Spleen (tissue), 11 donors: ENCODE measurements at regions not wholly inside any gene's neighbourhood (a gene's known extent, or its start where the extent isn't known, plus 50 kb on each side); places are given as distances from the start of the nearest gene placed in this dataset.

Experiments used
- DNase-seq: peaks from one replicate; pipeline ENCODE4 v3.0.0-alpha.2; 2020
- H3K27ac ChIP-seq, 8 donors: fragments of 200-600 bp; sonication (generic) in 7 of 8; 1 replicate in 4 of 8; 2 replicates in 4 of 8; pipeline versions ENCODE4 v1.5.0 to v1.8.0; 2016 to 2021; ENCODE audit warnings: inconsistent platforms in 4 of 8, mild to moderate bottlenecking in 4 of 8, moderate library complexity in 1 of 8
- H3K27me3 ChIP-seq, 7 donors: fragments of 200-600 bp; sonication (generic) in 6 of 7; replicated peaks in 1 of 7; 1 replicate in 4 of 7; 2 replicates in 3 of 7; pipeline versions ENCODE4 v1.5.0 to v1.8.0; 2016 to 2021; ENCODE audit warnings: inconsistent platforms in 3 of 7, mild to moderate bottlenecking in 1 of 7
- H3K36me3 ChIP-seq, 6 donors: fragments of 200-600 bp; sonication (generic) in 5 of 6; 1 replicate in 4 of 6; 2 replicates in 2 of 6; pipeline versions ENCODE4 v1.5.0 to v1.8.0; 2016 to 2021; ENCODE audit warnings: inconsistent platforms in 2 of 6
- H3K4me1 ChIP-seq, 6 donors: fragments of 200-600 bp; sonication (generic) in 5 of 6; 1 replicate in 3 of 6; 2 replicates in 3 of 6; pipeline versions ENCODE4 v1.5.0 to v1.8.0; 2016 to 2021; ENCODE audit warnings: inconsistent platforms in 3 of 6
- H3K4me3 ChIP-seq, 8 donors: fragments of 200-600 bp; sonication (generic) in 7 of 8; 1 replicate in 4 of 8; 2 replicates in 4 of 8; pipeline versions ENCODE4 v1.5.0 to v1.8.0; 2016 to 2021; ENCODE audit warnings: inconsistent platforms in 4 of 8, mild to moderate bottlenecking in 4 of 8, moderate library complexity in 2 of 8
- H3K9me3 ChIP-seq, 8 donors: fragments of 200-600 bp; sonication (generic) in 7 of 8; 1 replicate in 4 of 8; 2 replicates in 4 of 8; pipeline versions ENCODE4 v1.5.0 to v1.8.0; 2016 to 2021; ENCODE audit warnings: inconsistent platforms in 4 of 8
- CTCF ChIP-seq, 11 experiments: fragments of 200-600 bp in 7 of 11; fragments of 450-650 bp in 4 of 11; sonication (generic) in 4 of 11; IDR thresholded peaks in 8 of 11; conservative IDR thresholded peaks in 3 of 11; 1 replicate in 7 of 11; 2 replicates in 4 of 11; pipeline versions ENCODE4 v1.4.0 to v1.8.0; 2016 to 2021; ENCODE audit warnings: antibody characterized with exemption in 11 of 11, inconsistent platforms in 4 of 11, mild to moderate bottlenecking in 1 of 11
- POLR2A ChIP-seq, 3 donors: fragments of 450-650 bp; IDR thresholded peaks; one replicate each; pipeline ENCODE4 v1.5.1; 2017; ENCODE audit warnings: antibody characterized with exemption in 3 of 3, mild to moderate bottlenecking in 1 of 3
- POLR2AphosphoS5 ChIP-seq, 3 donors: sonication (generic); formaldehyde crosslinking; IDR thresholded peaks; one replicate each; pipeline ENCODE4 v1.5.1; 2017; ENCODE audit warnings: antibody characterized with exemption in 3 of 3
- WGBS, 5 donors: extraction: QIAGEN DNeasy Blood & Tissue Kit in 3 of 5; methylation state at CpG; one replicate each; pipeline versions ENCODE4 v1.1.5 to v1.1.7; 2013 to 2018; 5-methylcytosine and 5-hydroxymethylcytosine counted together
- intact Hi-C: fragments of 100-400 bp; cut with DNase I; formaldehyde crosslinking; loops from one replicate; pipeline ENCODE4 v1.15.0; 2023; ENCODE audit warnings: low total_unique reads
- donor health status: healthy with polysubstance abuse.
- donor health status: DM: no; HTN: no; CAD: no; lungs with moderate emphysema.
- donor health status: DM: no; HTN: no; CAD: no.
- donor health status: Bipolar disorder and iron deficiency.
- donor health status: healthy.
- donor health status: DM: no; HTN: no; CAD: no.
- donor health status: DM: yes; HTN: yes; CAD: no.

GRCh38 chr1:177569476-177569875 is 398.7 kb downstream of the BRINP2 start:
- DNase-seq: no peak
- WGBS, 5 donors: 78 to 89% (median 85%) methylated on average over 3 of the region's 3 CpGs
- no peak overlapping the region for H3K4me3 ChIP-seq
- H3K4me1 ChIP-seq: no peaks in the 10 kb centered on the region
- H3K9me3 ChIP-seq: no peaks in the 10 kb centered on the region
- no peak for TF ChIP-seq CTCF (IDR thresholded peaks at IDR 0.05 in 8 of 11, conservative IDR thresholded peaks at IDR 0.05 in 3 of 11)
- TF ChIP-seq POLR2AphosphoS5 (IDR thresholded peaks at IDR 0.05): no peak
- no peak for TF ChIP-seq POLR2A (IDR thresholded peaks at IDR 0.05)
- H3K36me3 ChIP-seq: no peaks in the 10 kb centered on the region
- H3K27ac ChIP-seq: no peak overlapping the region
- intact Hi-C loops: no loop called here
- H3K27me3 ChIP-seq: no peaks in the 10 kb centered on the region

- no peaks in the 10 kb centered on the region for H3K9me3 ChIP-seq
- intact Hi-C loops: no loop called here
- no peaks in the 10 kb centered on the region for H3K27me3 ChIP-seq
- WGBS, 5 donors: 75 to 88% (median 83%) methylated on average over 4 of the region's 4 CpGs
- no peak overlapping the region for H3K27ac ChIP-seq
- H3K4me1 ChIP-seq: no peaks in the 10 kb centered on the region
- DNase-seq: no peak
- no peak overlapping the region for H3K4me3 ChIP-seq
- H3K36me3 ChIP-seq: no peaks in the 10 kb centered on the region
- TF ChIP-seq POLR2A (IDR thresholded peaks at IDR 0.05): no peak
- TF ChIP-seq CTCF (IDR thresholded peaks at IDR 0.05 in 8 of 11, conservative IDR thresholded peaks at IDR 0.05 in 3 of 11): no peak
- no peak for TF ChIP-seq POLR2AphosphoS5 (IDR thresholded peaks at IDR 0.05)
Observed at GRCh38 chr1:177568622-177569021, 397.9 kb downstream of the BRINP2 start.

GRCh38 chr1:177567393-177567792 is 396.6 kb downstream of the BRINP2 start:
- Histone ChIP-seq H3K27ac (no peak overlapping the region), H3K36me3 (no peaks in the 10 kb centered on the region), H3K27me3 (no peaks in the 10 kb centered on the region), H3K9me3 (peaks cover 0 to 5% (median 0%) of the 10 kb centered on the region in 8 donors), H3K4me1 (no peaks in the 10 kb centered on the region), H3K4me3 (no peak overlapping the region)
- intact Hi-C loops: no loop called here
- 63 to 93% (median 74%) methylated on average over 1 of the region's 1 CpG for WGBS, 5 donors
- TF ChIP-seq CTCF (IDR thresholded peaks at IDR 0.05 in 8 of 11, conservative IDR thresholded peaks at IDR 0.05 in 3 of 11) (peak in 1 of 11 experiments; percentile 8), POLR2AphosphoS5 (IDR thresholded peaks at IDR 0.05) (no peak)
- no peak for DNase-seq

- no peak overlapping the region for H3K27ac ChIP-seq
- no peak overlapping the region for H3K4me3 ChIP-seq
- WGBS, 5 donors: 29 to 46% (median 32%) methylated on average over 3 of the region's 3 CpGs
- no peaks in the 10 kb centered on the region for H3K36me3 ChIP-seq
- DNase-seq: no peak
- H3K4me1 ChIP-seq: no peaks in the 10 kb centered on the region
- intact Hi-C loops: no loop called here
- no peaks in the 10 kb centered on the region for H3K27me3 ChIP-seq
- peaks cover 0 to 7% (median under 1%) of the 10 kb centered on the region in 8 donors for H3K9me3 ChIP-seq
- no peak for TF ChIP-seq POLR2A (IDR thresholded peaks at IDR 0.05)
- no peak for TF ChIP-seq POLR2AphosphoS5 (IDR thresholded peaks at IDR 0.05)
- TF ChIP-seq CTCF (IDR thresholded peaks at IDR 0.05 in 8 of 11, conservative IDR thresholded peaks at IDR 0.05 in 3 of 11): no peak
Observed at GRCh38 chr1:177566495-177566894, 395.7 kb downstream of the BRINP2 start.
